ENCODE measurements at regions not wholly inside any gene's neighbourhood (a gene's known extent, or its start where the extent isn't known, plus 50 kb on each side); places are given as distances from the start of the nearest gene placed in this dataset.

DNA sequence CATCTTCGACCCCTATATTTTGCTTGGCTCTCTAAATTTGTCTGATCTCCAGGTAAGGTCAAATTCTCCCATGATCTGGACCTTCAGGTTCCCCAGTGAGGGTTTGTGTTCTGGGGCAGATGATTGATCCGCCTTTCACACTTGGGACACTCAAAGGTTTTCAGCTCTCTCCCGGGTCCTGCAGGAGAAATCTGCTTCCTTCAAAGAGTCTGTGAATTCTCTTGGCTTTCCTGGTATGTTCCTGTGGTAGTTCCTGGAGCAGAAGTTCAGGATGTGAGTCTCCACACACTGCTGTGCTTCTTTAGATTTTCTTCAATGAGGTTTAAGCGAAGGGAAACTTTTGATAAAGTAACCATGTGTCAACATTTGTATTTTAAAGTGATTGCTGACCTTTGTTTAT, 318.0 kb downstream of the TAF11L14 start:
- TF ChIP-seq, protein P1, sequence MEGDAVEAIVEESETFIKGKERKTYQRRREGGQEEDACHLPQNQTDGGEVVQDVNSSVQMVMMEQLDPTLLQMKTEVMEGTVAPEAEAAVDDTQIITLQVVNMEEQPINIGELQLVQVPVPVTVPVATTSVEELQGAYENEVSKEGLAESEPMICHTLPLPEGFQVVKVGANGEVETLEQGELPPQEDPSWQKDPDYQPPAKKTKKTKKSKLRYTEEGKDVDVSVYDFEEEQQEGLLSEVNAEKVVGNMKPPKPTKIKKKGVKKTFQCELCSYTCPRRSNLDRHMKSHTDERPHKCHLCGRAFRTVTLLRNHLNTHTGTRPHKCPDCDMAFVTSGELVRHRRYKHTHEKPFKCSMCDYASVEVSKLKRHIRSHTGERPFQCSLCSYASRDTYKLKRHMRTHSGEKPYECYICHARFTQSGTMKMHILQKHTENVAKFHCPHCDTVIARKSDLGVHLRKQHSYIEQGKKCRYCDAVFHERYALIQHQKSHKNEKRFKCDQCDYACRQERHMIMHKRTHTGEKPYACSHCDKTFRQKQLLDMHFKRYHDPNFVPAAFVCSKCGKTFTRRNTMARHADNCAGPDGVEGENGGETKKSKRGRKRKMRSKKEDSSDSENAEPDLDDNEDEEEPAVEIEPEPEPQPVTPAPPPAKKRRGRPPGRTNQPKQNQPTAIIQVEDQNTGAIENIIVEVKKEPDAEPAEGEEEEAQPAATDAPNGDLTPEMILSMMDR (IDR thresholded peaks at IDR 0.05) = no peak
- TF ChIP-seq POLR2AphosphoS5 (IDR thresholded peaks at IDR 0.05; ENCODE audit: insufficient read depth in 1 of 2, low read depth in 1 of 2) (no peak), POLR2A (IDR thresholded peaks at IDR 0.05) (no peak)

Data from vagina (tissue), 2 donors.